IMR-90 (cell line): ENCODE measurements at regions not wholly inside any gene's neighbourhood (a gene's known extent, or its start where the extent isn't known, plus 50 kb on each side); places are given as distances from the start of the nearest gene placed in this dataset.

ENCODE experiments used
- ATAC-seq: fragments of 200-7000 bp; cut with Tn5 transposase; 2 replicates; pipeline ENCODE4 v1.9.1; 2020; ENCODE audit warnings: low read depth, mild to moderate bottlenecking, moderate library complexity
- BruUV-seq: library from RNA; stranded (reverse); fragments of 400-500 nt; replicated peaks from 2 replicates; lab custom pipeline; 2021; lab: Mats Ljungman, UMichigan
- CTCF ChIA-PET: fragments of 300-600 bp; formaldehyde crosslinking; extraction: SDS; loops from one replicate; lab custom pipeline; 2021; ENCODE audit warnings: antibody characterized with exemption; lab: Yijun Ruan, JAX
- POLR2A ChIA-PET: fragments of 300-600 bp; sonication (Branson Sonifier 250); formaldehyde crosslinking; loops from one replicate; lab custom pipeline; 2022; ENCODE audit warnings: antibody characterized with exemption; ENCODE audit not compliant: unreplicated experiment; lab: Charles Lee
- DNase-seq: peaks from one replicate; pipeline ENCODE4 v3.0.0; 2013
- H2AFZ ChIP-seq: replicated peaks from 2 replicates; pipeline ENCODE3; 2013; ENCODE audit warnings: low read length, mild to moderate bottlenecking; ENCODE audit not compliant: poor library complexity
- H2AK5ac ChIP-seq: 2 replicates; pipeline ENCODE4 v1.6.1; 2013; ENCODE audit warnings: low read depth, low read length, inconsistent platforms
- H2AK9ac ChIP-seq: replicated peaks from 2 replicates; pipeline ENCODE3; 2013; ENCODE audit warnings: mild to moderate bottlenecking, low read depth, low read length, moderate library complexity; ENCODE audit not compliant: poor library complexity
- H2BK120ac ChIP-seq: 2 replicates; pipeline ENCODE4 v1.6.1; 2013; ENCODE audit warnings: low read depth, low read length, inconsistent platforms
- H2BK15ac ChIP-seq: 3 replicates; pipeline ENCODE4 v1.6.1; 2013; ENCODE audit warnings: low read depth, low read length, inconsistent platforms
- H2BK20ac ChIP-seq: 2 replicates; pipeline ENCODE4 v1.6.1; 2013; ENCODE audit warnings: low read depth, mild to moderate bottlenecking, inconsistent platforms, low read length, moderate library complexity
- H2BK5ac ChIP-seq: 2 replicates; pipeline ENCODE4 v1.6.1; 2013; ENCODE audit warnings: mild to moderate bottlenecking, low read depth, low read length, inconsistent platforms; ENCODE audit not compliant: poor library complexity, severe bottlenecking
- H3K14ac ChIP-seq: replicated peaks from 2 replicates; pipeline ENCODE4 v1.6.1; 2013; ENCODE audit warnings: low read depth, low read length, inconsistent platforms
- H3K18ac ChIP-seq: 2 replicates; pipeline ENCODE4 v1.6.1; 2013; ENCODE audit warnings: low read depth, low read length, control low read depth
- H3K23ac ChIP-seq: 2 replicates; pipeline ENCODE4 v1.6.1; 2013; ENCODE audit warnings: low read depth, low read length, inconsistent platforms
- H3K27ac ChIP-seq: 2 replicates; pipeline ENCODE4 v1.5.1; 2013; ENCODE audit warnings: mild to moderate bottlenecking, control low read depth, low read length; ENCODE audit not compliant: insufficient read depth
- H3K27me3 ChIP-seq: 2 replicates; pipeline ENCODE4 v1.6.1; 2013; ENCODE audit warnings: low read length; ENCODE audit not compliant: control insufficient read depth, insufficient read depth
- H3K36me3 ChIP-seq: 2 replicates; pipeline ENCODE4 v1.6.1; 2013; ENCODE audit warnings: low read length, mixed read lengths; ENCODE audit not compliant: control insufficient read depth, insufficient read depth
- H3K4ac ChIP-seq: 2 replicates; pipeline ENCODE4 v1.6.1; 2013; ENCODE audit warnings: low read depth, low read length, inconsistent platforms
- H3K4me1 ChIP-seq: 2 replicates; pipeline ENCODE4 v1.6.1; 2013; ENCODE audit warnings: low read length, mixed read lengths; ENCODE audit not compliant: control insufficient read depth, insufficient read depth
- H3K4me2 ChIP-seq: 2 replicates; pipeline ENCODE4 v1.6.1; 2013; ENCODE audit warnings: low read depth, mild to moderate bottlenecking, control low read depth, low read length, moderate library complexity
- H3K4me3 ChIP-seq: 2 replicates; pipeline ENCODE4 v1.5.1; 2013; ENCODE audit warnings: low read depth, mild to moderate bottlenecking, control low read depth, low read length, moderate library complexity; ENCODE audit not compliant: insufficient read depth
- H3K56ac ChIP-seq: 2 replicates; pipeline ENCODE4 v1.6.1; 2013; ENCODE audit warnings: low read length, inconsistent platforms; ENCODE audit not compliant: insufficient read depth; ENCODE audit errors: extremely low read depth
- H3K79me1 ChIP-seq, 2 experiments: 2 replicates each; pipeline ENCODE4 v1.6.1; 2013; ENCODE audit warnings: low read length in 2 of 2, inconsistent platforms in 1 of 2, low read depth in 1 of 2
- H3K9ac ChIP-seq: 2 replicates; pipeline ENCODE4 v1.6.1; 2013; ENCODE audit warnings: low read depth, low read length, control low read depth
- H3K9me1 ChIP-seq: 2 replicates; pipeline ENCODE4 v1.6.1; 2013; ENCODE audit warnings: low read length, inconsistent platforms; ENCODE audit not compliant: insufficient read depth
- H3K9me3 ChIP-seq: 2 replicates; pipeline ENCODE4 v1.6.1; 2013; ENCODE audit warnings: low read length; ENCODE audit not compliant: control insufficient read depth, insufficient read depth
- H4K20me1 ChIP-seq: 2 replicates; pipeline ENCODE4 v1.6.1; 2013; ENCODE audit warnings: low read length, inconsistent platforms; ENCODE audit not compliant: insufficient read depth
- H4K5ac ChIP-seq: 2 replicates; pipeline ENCODE4 v1.6.1; 2013; ENCODE audit warnings: mild to moderate bottlenecking, low read depth, low read length, control low read depth
- H4K8ac ChIP-seq, 2 experiments: 2 replicates each; pipeline ENCODE4 v1.6.1; 2013; ENCODE audit warnings: low read depth in 2 of 2, low read length in 2 of 2, control low read depth in 1 of 2, inconsistent platforms in 1 of 2
- H4K91ac ChIP-seq: 2 replicates; pipeline ENCODE4 v1.6.1; 2013; ENCODE audit warnings: low read depth, low read length, inconsistent platforms; ENCODE audit not compliant: insufficient read depth
- BHLHE40 ChIP-seq: fragments of 150-350 bp; IDR thresholded peaks from 2 replicates; pipeline ENCODE4 v1.6.1; 2016; ENCODE audit warnings: mild to moderate bottlenecking, low read depth, low read length
- CEBPB ChIP-seq: IDR thresholded peaks from 2 replicates; pipeline ENCODE4 v1.6.1; 2012; ENCODE audit warnings: low read depth, low read length, improper control_type of control experiment
- CHD1 ChIP-seq: IDR thresholded peaks from 2 replicates; pipeline ENCODE4 v1.6.1; 2012; ENCODE audit warnings: low read depth, low read length, improper control_type of control experiment
- CTCF ChIP-seq: conservative IDR thresholded peaks from 2 replicates; pipeline ENCODE4 v1.5.1; 2012; ENCODE audit warnings: mild to moderate bottlenecking, low read depth, low read length, improper control_type of control experiment
- ELK1 ChIP-seq: fragments of 150-350 bp; IDR thresholded peaks from 2 replicates; pipeline ENCODE4 v1.6.1; 2016; ENCODE audit warnings: low read depth, mild to moderate bottlenecking, low read length, moderate library complexity, borderline replicate concordance
- FOS ChIP-seq: fragments of 150-350 bp; IDR thresholded peaks from 2 replicates; pipeline ENCODE4 v1.6.1; 2016; ENCODE audit warnings: low read depth, low read length
- MAFK ChIP-seq: IDR thresholded peaks from 2 replicates; pipeline ENCODE4 v1.6.1; 2012; ENCODE audit warnings: low read depth, low read length, improper control_type of control experiment
- MAZ ChIP-seq: IDR thresholded peaks from 2 replicates; pipeline ENCODE4 v1.6.1; 2012; ENCODE audit warnings: low read depth, mild to moderate bottlenecking, low read length, improper control_type of control experiment, moderate library complexity, borderline replicate concordance
- MXI1 ChIP-seq: IDR thresholded peaks from 2 replicates; pipeline ENCODE4 v1.6.1; 2012; ENCODE audit warnings: low read depth, mild to moderate bottlenecking, low read length, moderate library complexity, borderline replicate concordance
- NFE2L2 ChIP-seq: fragments of 150-350 bp; IDR thresholded peaks from 2 replicates; pipeline ENCODE4 v1.6.1; 2016; ENCODE audit warnings: low read depth, mild to moderate bottlenecking, low read length
- POLR2A ChIP-seq: IDR thresholded peaks from 2 replicates; pipeline ENCODE4 v1.6.1; 2012; ENCODE audit warnings: mild to moderate bottlenecking, low read depth, low read length
- RAD21 ChIP-seq: IDR thresholded peaks from 2 replicates; pipeline ENCODE4 v1.6.1; 2012; ENCODE audit warnings: low read length, improper control_type of control experiment
- RCOR1 ChIP-seq: IDR thresholded peaks from 2 replicates; pipeline ENCODE4 v1.6.1; 2012; ENCODE audit warnings: mild to moderate bottlenecking, low read length, improper control_type of control experiment; ENCODE audit not compliant: insufficient replicate concordance
- RFX5 ChIP-seq: IDR thresholded peaks from 2 replicates; pipeline ENCODE4 v1.8.0; 2012; ENCODE audit warnings: low read depth, mild to moderate bottlenecking, low read length, moderate library complexity
- SMC3 ChIP-seq: fragments of 150-350 bp; IDR thresholded peaks from 2 replicates; pipeline ENCODE4 v1.6.1; 2016; ENCODE audit warnings: low read depth, mild to moderate bottlenecking, antibody characterized with exemption, low read length, moderate library complexity
- USF2 ChIP-seq: fragments of 150-350 bp; IDR thresholded peaks from 2 replicates; pipeline ENCODE4 v1.6.1; 2017; ENCODE audit warnings: mild to moderate bottlenecking, antibody characterized with exemption, low read length, low read depth
- WGBS, 2 experiments: methylation state at CpG; one replicate each; pipeline versions ENCODE4 v1.1.5 to v1.1.7; 2013; ENCODE audit warnings: missing lambda C conversion rate in 2 of 2; ENCODE audit not compliant: insufficient read length in 1 of 2; ENCODE audit errors: extremely low coverage in 2 of 2; 5-methylcytosine and 5-hydroxymethylcytosine counted together
- dilution Hi-C: fragments of 300-500 bp; cut with HindIII; formaldehyde crosslinking; loops from one replicate; pipeline ENCODE4 v1.14.3; 2018; ENCODE audit warnings: low sequenced_read_pairs; ENCODE audit not compliant: unreplicated experiment
- in situ Hi-C: fragments of 300-500 bp; cut with MboI; formaldehyde crosslinking; loops from 3 replicates; pipeline ENCODE4 v1.14.3; 2019; ENCODE audit warnings: low sequenced_read_pairs, inconsistent platforms, mixed read lengths
- intact Hi-C: fragments of 100-400 bp; cut with micrococcal nuclease; formaldehyde crosslinking; loops from 2 replicates; pipeline ENCODE4 v1.10.0; 2022

- Histone ChIP-seq H4K20me1 (no peaks in the 10 kb centered on the region), H3K27ac (no peak overlapping the region), H4K91ac (no peak overlapping the region), H3K9me3 (no peaks in the 10 kb centered on the region), H4K8ac (no peak overlapping the region), H3K14ac (no peak overlapping the region), H3K18ac (no peak overlapping the region), H2BK20ac (no peak overlapping the region), H2BK15ac (no peak overlapping the region), H3K4me1 (no peaks in the 10 kb centered on the region), H3K56ac (no peak overlapping the region), H3K23ac (no peak overlapping the region), H3K36me3 (no peaks in the 10 kb centered on the region), H4K5ac (no peak overlapping the region), H2AFZ (no peak overlapping the region), H3K27me3 (peaks cover 70% of the 10 kb centered on the region), H3K9ac (no peak overlapping the region), H2BK5ac (no peak overlapping the region), H2BK120ac (no peak overlapping the region), H3K9me1 (no peaks in the 10 kb centered on the region), H3K4me2 (no peak overlapping the region), H3K4ac (no peak overlapping the region), H3K79me1 (no peaks in the 10 kb centered on the region), H2AK5ac (no peak overlapping the region), H2AK9ac (no peak overlapping the region), H3K4me3 (no peak overlapping the region)
- in situ Hi-C loops, result no loop called here
- POLR2A ChIA-PET, result no interaction called here
- no peak for DNase-seq
- WGBS, 2 experiments, result 51% methylated on average over 5 of the region's 11 CpGs; no CpG with 5 or more reads in 1 of the 2 experiments
- ATAC-seq, result no peak
- CTCF ChIA-PET, result interaction anchor here (1.0 kb wide), 1 partner anchor 540 kb away, joined by 3 read pairs; no protein-coding TSS in a partner anchor
- dilution Hi-C loops, result no loop called here
- no peak for TF ChIP-seq CHD1
- no peak for TF ChIP-seq RCOR1
- no peak for TF ChIP-seq NFE2L2
- no peak for TF ChIP-seq SMC3
- TF ChIP-seq POLR2A, result no peak
- TF ChIP-seq CEBPB, result no peak
- TF ChIP-seq CTCF, result no peak
- TF ChIP-seq BHLHE40, result no peak
- TF ChIP-seq MXI1, result no peak
- no peak for TF ChIP-seq RAD21
- TF ChIP-seq ELK1, result no peak
- TF ChIP-seq RFX5, result no peak
- TF ChIP-seq MAFK, result no peak
- TF ChIP-seq MAZ, result no peak
- no peak for TF ChIP-seq FOS
- TF ChIP-seq USF2, result no peak
- intact Hi-C loops, result loop anchor here (10.0 kb wide), 1 partner anchor 1211 kb away; no protein-coding TSS in a partner anchor
- BruUV-seq, result no TSS peak
Observed at GRCh38 chr3:193775421-193776077, 182.5 kb downstream of the OPA1 start.
